Suprapubic skin (tissue), 4 donors: ENCODE measurements at regions not wholly inside any gene's neighbourhood (a gene's known extent, or its start where the extent isn't known, plus 50 kb on each side); places are given as distances from the start of the nearest gene placed in this dataset.

Experiments
- DNase-seq, 2 donors: peaks; one replicate each; pipeline ENCODE4 v3.0.0-alpha.2; 2019; ENCODE audit warnings: low spot score in 2 of 2
- H3K27ac ChIP-seq: fragments of 200-600 bp; sonication (generic); one replicate; pipeline ENCODE4 v1.5.1; 2019
- H3K27me3 ChIP-seq: fragments of 200-600 bp; sonication (generic); one replicate; pipeline ENCODE4 v1.5.1; 2019
- H3K36me3 ChIP-seq: fragments of 200-600 bp; sonication (generic); one replicate; pipeline ENCODE4 v1.5.1; 2019
- H3K4me1 ChIP-seq: fragments of 200-600 bp; sonication (generic); one replicate; pipeline ENCODE4 v1.5.1; 2019
- H3K4me3 ChIP-seq: fragments of 200-600 bp; sonication (generic); one replicate; pipeline ENCODE4 v1.5.1; 2019; ENCODE audit warnings: mild to moderate bottlenecking
- H3K9me3 ChIP-seq: fragments of 200-600 bp; sonication (generic); one replicate; pipeline ENCODE4 v1.5.1; 2019
- CTCF ChIP-seq, 2 donors: fragments of 200-600 bp in 1 of 2; fragments of 450-650 bp in 1 of 2; sonication (generic) in 1 of 2; IDR thresholded peaks; one replicate each; pipeline ENCODE4 v1.5.1; 2016 to 2019; ENCODE audit warnings: antibody characterized with exemption in 2 of 2, mild to moderate bottlenecking in 1 of 2, moderate library complexity in 1 of 2
- EP300 ChIP-seq: sonication (generic); formaldehyde crosslinking; IDR thresholded peaks from one replicate; pipeline ENCODE4 v1.6.1; 2017; ENCODE audit warnings: antibody characterized with exemption
- POLR2A ChIP-seq, 2 donors: fragments of 450-650 bp; IDR thresholded peaks; one replicate each; pipeline ENCODE4 v1.6.1; 2017; ENCODE audit warnings: antibody characterized with exemption in 2 of 2, mild to moderate bottlenecking in 2 of 2, moderate library complexity in 2 of 2
- POLR2AphosphoS5 ChIP-seq, 3 donors: sonication (generic); formaldehyde crosslinking; IDR thresholded peaks; one replicate each; pipeline ENCODE4 v1.6.1; 2017; ENCODE audit warnings: antibody characterized with exemption in 3 of 3
- WGBS: methylation state at CpG from one replicate; pipeline ENCODE4 v1.1.5; 2018; 5-methylcytosine and 5-hydroxymethylcytosine counted together

DNA sequence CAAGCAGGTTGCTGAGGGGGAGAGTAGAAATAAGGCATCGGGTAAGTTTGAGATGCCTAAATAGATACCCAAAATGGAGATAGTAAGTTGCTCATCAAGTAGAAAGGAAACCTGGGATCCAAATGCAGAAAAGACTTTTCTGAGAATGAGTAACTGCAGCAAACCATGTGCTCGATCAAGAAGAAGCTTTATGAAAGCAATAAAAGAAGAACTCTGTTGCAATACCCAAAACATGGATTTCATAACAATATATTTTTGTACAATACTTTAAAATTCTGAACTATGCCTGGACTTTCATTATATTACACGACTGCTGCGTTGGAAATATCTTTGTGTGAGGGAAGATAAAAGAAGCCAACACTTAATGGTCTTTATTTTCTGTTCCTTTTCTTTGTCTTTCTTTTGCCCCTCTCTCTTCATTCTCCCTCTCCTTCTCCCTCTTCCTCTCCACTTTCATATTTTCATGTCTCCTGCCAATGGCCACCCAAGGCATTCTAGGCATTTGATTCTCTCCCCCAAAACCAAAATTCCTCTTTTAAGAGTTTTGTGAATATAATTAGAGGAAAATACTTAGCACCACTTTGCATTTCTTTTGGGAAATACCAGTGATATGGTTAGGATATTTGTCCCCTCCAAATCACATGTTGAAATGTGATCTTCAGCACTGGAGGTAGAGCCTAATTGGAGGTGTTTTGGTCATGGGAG lies 257.6 kb downstream of the MREG start:
- Histone ChIP-seq H3K4me1 (peaks cover 2% of the 10 kb centered on the region), H3K36me3 (no peaks in the 10 kb centered on the region), H3K4me3 (no peak overlapping the region), H3K9me3 (no peaks in the 10 kb centered on the region), H3K27me3 (no peaks in the 10 kb centered on the region), H3K27ac (no peak overlapping the region)
- TF ChIP-seq POLR2AphosphoS5 (IDR thresholded peaks at IDR 0.05) = no peak
- no peak for TF ChIP-seq POLR2A (IDR thresholded peaks at IDR 0.05)
- no peak for TF ChIP-seq CTCF (IDR thresholded peaks at IDR 0.05)
- no peak for TF ChIP-seq EP300
- DNase-seq = no peak
- WGBS = 72% methylated on average over 4 of the region's 4 CpGs

DNA sequence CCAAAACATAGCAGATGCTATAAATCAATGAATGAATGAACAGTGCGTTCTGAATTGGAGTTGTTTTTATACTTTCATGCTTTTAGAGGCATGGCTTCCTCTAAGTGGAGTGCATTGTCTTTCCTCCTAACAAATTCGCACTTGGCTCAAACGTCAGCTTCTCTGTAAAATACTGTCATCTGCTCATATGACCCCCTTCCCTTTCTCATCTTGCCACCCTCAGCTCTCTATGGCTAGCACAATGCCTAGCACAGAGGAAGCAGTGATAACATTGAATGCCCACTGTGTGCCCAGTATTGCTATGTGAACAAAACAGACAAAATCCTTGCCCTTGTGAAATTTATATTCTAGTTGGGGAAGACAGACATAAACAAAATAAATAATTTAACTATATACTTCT lies 258.8 kb downstream of the MREG start:
- TF ChIP-seq POLR2AphosphoS5 (IDR thresholded peaks at IDR 0.05) (no peak), POLR2A (IDR thresholded peaks at IDR 0.05) (no peak), CTCF (IDR thresholded peaks at IDR 0.05) (no peak), EP300 (no peak)
- no peak overlapping the region for H3K27ac ChIP-seq
- H3K4me1 ChIP-seq = peaks cover 14% of the 10 kb centered on the region
- 64% methylated on average over 3 of the region's 3 CpGs for whole genome bisulfite sequencing
- no peaks in the 10 kb centered on the region for H3K9me3 ChIP-seq
- DNase-seq = no peak
- no peaks in the 10 kb centered on the region for H3K36me3 ChIP-seq
- no peaks in the 10 kb centered on the region for H3K27me3 ChIP-seq
- H3K4me3 ChIP-seq = no peak overlapping the region

DNA sequence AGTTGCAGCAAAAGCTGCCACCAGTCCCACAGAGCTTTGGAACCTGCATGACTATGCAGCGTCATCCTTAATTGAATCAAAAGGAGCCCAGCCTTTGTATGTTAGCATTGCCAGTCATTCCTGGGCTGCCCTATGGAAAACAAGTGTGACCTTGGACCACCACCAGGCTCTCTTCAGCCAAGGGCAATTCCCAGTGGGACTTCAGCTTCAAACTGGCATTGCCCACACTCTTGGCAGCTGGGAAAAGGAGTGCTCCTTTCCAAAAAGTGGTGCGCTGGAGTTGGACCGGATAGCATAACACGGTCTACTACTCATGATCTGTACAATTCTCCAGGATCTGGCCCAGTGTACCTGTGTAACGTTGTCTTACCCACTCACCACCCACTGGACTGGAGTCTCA lies 259.5 kb downstream of the MREG start:
- H3K36me3 ChIP-seq = no peaks in the 10 kb centered on the region
- no peak overlapping the region for H3K4me3 ChIP-seq
- H3K27ac ChIP-seq = no peak overlapping the region
- no peaks in the 10 kb centered on the region for H3K9me3 ChIP-seq
- peaks cover 22% of the 10 kb centered on the region for H3K4me1 ChIP-seq
- 92% methylated on average over 5 of the region's 5 CpGs for WGBS
- TF ChIP-seq CTCF (IDR thresholded peaks at IDR 0.05) (no peak), POLR2A (IDR thresholded peaks at IDR 0.05) (no peak), POLR2AphosphoS5 (IDR thresholded peaks at IDR 0.05) (no peak), EP300 (no peak)
- H3K27me3 ChIP-seq = no peaks in the 10 kb centered on the region
- DNase-seq = no peak

DNA sequence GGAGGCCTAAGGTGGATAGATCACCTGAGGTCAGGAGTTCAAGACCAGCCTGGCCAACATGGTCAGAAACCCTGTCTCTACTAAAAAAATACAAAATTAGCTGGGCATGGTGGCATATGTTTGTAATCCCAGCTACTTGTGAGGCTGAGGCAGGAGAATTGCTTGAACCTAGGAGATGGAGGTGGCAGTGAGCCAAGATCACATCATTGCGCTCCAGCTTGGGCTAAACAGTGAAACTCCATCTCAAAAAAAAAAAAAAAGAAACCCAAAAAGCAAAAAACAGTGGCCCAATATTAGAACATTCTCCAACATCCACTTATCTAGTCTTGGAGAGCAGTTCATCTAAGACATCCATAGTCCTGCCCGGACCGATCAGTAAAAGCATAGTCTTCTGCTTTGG lies 260.4 kb downstream of the MREG start:
- H3K4me3 ChIP-seq = no peak overlapping the region
- WGBS = 93% methylated on average over 3 of the region's 3 CpGs
- H3K36me3 ChIP-seq = no peaks in the 10 kb centered on the region
- peaks cover 28% of the 10 kb centered on the region for H3K4me1 ChIP-seq
- H3K27ac ChIP-seq = no peak overlapping the region
- no peak for DNase-seq
- H3K27me3 ChIP-seq = no peaks in the 10 kb centered on the region
- TF ChIP-seq EP300 (no peak), POLR2A (IDR thresholded peaks at IDR 0.05) (no peak)
- H3K9me3 ChIP-seq = no peaks in the 10 kb centered on the region

DNA sequence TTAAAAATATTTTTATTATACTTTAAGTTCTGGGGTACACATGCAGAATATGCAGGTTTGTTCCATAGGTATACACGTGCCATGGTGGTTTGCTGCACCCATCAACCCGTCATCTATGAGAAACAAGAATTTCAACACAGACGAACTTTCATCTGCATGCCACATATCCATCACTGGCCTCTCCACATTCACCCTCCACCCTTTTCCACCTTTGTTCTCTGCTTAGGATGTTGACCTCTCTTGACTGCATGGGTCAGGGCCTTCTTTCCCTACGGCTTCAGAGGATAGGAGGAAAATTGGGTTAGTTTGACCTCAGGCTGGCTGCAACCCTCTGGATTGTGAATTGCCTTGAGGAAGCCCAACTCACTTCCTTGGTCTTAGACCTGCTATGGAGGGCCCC lies 260.9 kb downstream of the MREG start:
- no peak overlapping the region for H3K27ac ChIP-seq
- H3K9me3 ChIP-seq = no peaks in the 10 kb centered on the region
- peaks cover 28% of the 10 kb centered on the region for H3K4me1 ChIP-seq
- no peaks in the 10 kb centered on the region for H3K27me3 ChIP-seq
- 94% methylated on average over 4 of the region's 4 CpGs for WGBS
- TF ChIP-seq POLR2AphosphoS5 (IDR thresholded peaks at IDR 0.05) (no peak), EP300 (no peak)
- DNase-seq = no peak
- H3K36me3 ChIP-seq = no peaks in the 10 kb centered on the region
- no peak overlapping the region for H3K4me3 ChIP-seq

DNA sequence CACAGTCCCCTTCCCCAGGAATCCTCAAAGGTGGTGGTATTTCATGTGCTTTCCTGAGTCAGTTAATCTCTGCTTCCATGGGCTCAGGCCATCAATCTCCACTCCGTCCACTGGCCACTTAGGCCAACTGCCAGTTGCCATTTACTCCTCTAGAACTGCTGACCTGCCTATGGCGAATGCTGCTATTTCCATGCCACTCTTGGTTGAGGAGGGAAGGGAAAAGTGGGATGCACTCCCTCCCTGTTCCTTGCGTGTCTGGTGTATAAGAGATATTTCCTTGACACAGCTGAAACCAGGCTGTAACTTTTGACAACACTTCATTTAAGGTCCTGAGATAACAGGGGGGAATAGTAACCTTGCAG lies 261.5 kb downstream of the MREG start:
- no peaks in the 10 kb centered on the region for H3K9me3 ChIP-seq
- H3K27me3 ChIP-seq = no peaks in the 10 kb centered on the region
- H3K4me1 ChIP-seq = peaks cover 28% of the 10 kb centered on the region
- no peak overlapping the region for H3K4me3 ChIP-seq
- TF ChIP-seq POLR2AphosphoS5 (IDR thresholded peaks at IDR 0.05) = no peak
- TF ChIP-seq EP300 = no peak
- TF ChIP-seq POLR2A (IDR thresholded peaks at IDR 0.05) = no peak
- TF ChIP-seq CTCF (IDR thresholded peaks at IDR 0.05) = no peak
- no peaks in the 10 kb centered on the region for H3K36me3 ChIP-seq
- whole genome bisulfite sequencing = 97% methylated on average over 3 of the region's 3 CpGs
- DNase-seq = no peak
- no peak overlapping the region for H3K27ac ChIP-seq
